ENCODE measurements at regions not wholly inside any gene's neighbourhood (a gene's known extent, or its start where the extent isn't known, plus 50 kb on each side); places are given as distances from the start of the nearest gene placed in this dataset.

DNA sequence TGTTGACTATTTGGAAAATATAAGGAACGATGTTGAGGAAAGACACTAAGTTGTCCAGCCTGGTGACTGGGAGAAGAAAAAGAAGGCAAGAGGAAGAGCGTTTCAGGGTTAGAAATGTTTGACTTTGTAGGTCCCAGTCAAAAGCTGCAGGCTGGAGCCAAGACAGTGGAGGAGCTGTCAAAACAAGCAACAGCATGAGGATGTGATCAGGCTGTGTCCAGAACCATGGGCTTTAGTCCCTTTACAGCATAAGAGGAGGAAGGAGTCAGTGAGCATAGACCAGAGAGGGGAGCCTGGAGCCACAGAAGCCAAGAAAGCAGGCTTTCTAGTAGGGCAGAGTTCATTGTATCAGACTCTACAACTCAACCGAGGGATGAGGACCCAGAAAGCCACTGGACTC, 658.5 kb downstream of the BNC2 start:
- ATAC-seq (ENCODE audit: insufficient number of reproducible peaks, low FRiP score, low read depth): no peak
- Histone ChIP-seq H3K4me1 (ENCODE audit: control insufficient read depth in 1 of 2, low read depth in 2 of 2) (peaks cover 9 to 32% of the 10 kb centered on the region in 2 donors), H3K27ac (no peak overlapping the region), H3K36me3 (no peaks in the 10 kb centered on the region), H3K4me3 (no peak overlapping the region), H3K9me3 (no peaks in the 10 kb centered on the region), H3K27me3 (replicated peaks; ENCODE audit: insufficient read depth) (no peaks in the 10 kb centered on the region)
- TF ChIP-seq, protein P1, sequence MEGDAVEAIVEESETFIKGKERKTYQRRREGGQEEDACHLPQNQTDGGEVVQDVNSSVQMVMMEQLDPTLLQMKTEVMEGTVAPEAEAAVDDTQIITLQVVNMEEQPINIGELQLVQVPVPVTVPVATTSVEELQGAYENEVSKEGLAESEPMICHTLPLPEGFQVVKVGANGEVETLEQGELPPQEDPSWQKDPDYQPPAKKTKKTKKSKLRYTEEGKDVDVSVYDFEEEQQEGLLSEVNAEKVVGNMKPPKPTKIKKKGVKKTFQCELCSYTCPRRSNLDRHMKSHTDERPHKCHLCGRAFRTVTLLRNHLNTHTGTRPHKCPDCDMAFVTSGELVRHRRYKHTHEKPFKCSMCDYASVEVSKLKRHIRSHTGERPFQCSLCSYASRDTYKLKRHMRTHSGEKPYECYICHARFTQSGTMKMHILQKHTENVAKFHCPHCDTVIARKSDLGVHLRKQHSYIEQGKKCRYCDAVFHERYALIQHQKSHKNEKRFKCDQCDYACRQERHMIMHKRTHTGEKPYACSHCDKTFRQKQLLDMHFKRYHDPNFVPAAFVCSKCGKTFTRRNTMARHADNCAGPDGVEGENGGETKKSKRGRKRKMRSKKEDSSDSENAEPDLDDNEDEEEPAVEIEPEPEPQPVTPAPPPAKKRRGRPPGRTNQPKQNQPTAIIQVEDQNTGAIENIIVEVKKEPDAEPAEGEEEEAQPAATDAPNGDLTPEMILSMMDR (IDR thresholded peaks at IDR 0.05): no peak
- no peak for DNase-seq (ENCODE audit: low spot score)

DNA sequence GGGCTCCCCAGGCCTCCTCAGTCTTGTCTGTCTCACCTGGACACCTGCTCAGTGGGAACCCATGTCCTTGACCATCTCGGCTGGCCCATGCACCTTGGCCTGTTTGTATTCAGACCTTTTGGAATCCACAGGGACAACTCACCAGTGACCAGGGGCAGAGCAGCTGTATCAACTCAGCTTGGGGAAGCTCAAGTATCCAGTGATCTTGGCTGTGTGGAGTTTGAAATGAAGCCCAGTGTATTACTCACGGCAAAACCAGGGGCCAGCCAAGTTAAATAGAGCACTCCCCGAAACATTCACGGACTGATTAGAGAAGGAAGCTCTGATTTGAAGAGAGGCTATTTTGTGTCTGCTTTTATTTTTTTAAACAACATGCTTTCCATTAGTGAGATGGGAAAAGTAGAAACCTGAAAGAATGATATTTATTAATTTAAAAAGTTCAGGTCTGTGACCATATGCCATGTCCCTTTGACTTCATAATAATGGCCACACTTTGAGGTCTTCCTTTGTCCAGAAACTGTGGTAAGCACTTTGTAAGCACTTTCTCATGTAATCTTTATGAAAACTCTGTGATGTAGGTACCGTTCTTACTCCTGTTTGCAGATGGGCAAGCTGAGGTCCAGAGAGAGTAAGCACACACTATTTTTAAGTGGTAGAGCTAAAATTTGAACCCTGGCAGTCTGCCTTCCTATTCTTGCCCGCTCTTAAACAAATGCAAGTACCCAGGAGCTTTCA, 656.5 kb downstream of the BNC2 start:
- TF ChIP-seq, protein P1 (IDR thresholded peaks at IDR 0.05): no peak
- Histone ChIP-seq H3K27ac (peak overlapping the region; percentile 21 to 52), H3K36me3 (no peaks in the 10 kb centered on the region), H3K27me3 (replicated peaks; ENCODE audit: insufficient read depth) (no peaks in the 10 kb centered on the region), H3K9me3 (no peaks in the 10 kb centered on the region), H3K4me3 (peak overlapping the region; percentile 61), H3K4me1 (ENCODE audit: control insufficient read depth in 1 of 2, low read depth in 2 of 2) (peaks cover 12 to 35% of the 10 kb centered on the region in 2 donors)
- ATAC-seq (ENCODE audit: insufficient number of reproducible peaks, low FRiP score, low read depth): peak; percentile 95
- peak; percentile 54 for DNase-seq (ENCODE audit: low spot score)

DNA sequence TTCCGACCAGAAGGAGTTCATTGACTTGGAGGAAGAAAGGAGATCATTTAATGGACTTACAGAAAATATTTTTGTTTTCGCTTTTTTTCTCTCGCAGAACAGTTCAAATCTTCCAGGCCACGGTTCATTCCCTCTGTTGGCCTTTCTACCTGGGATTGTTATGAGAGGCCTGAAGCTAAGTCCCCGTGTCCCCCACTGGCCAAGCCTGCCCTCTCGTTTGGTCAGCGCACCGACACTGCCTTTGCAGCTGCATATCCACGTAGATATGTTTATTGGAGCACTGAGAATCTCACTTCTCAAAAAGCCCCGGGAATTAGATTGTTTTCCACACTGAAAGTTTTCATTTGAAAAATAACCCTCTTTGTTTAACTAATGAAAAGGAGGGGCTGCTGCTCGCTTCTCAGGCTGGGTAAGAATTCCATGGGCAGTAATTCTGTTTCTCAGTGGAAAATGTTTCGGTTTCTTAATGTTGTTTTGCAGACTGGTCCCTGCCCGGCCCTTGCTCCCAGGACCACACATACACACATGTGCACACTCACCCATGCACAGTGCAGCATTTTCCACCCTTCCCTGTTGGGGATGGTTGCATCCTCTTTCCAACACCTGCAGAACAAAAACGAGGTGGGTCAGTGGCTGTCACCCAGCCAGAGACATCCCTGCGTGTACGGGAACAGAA, 655.7 kb downstream of the BNC2 start:
- H3K4me3 ChIP-seq: peak overlapping the region; percentile 61
- TF ChIP-seq, protein P1 (IDR thresholded peaks at IDR 0.05): no peak
- H3K27me3 ChIP-seq (replicated peaks; ENCODE audit: insufficient read depth): no peaks in the 10 kb centered on the region
- H3K9me3 ChIP-seq: no peaks in the 10 kb centered on the region
- DNase-seq (ENCODE audit: low spot score): no peak
- H3K27ac ChIP-seq: peak overlapping the region in 1 of 2 donors; percentile 21
- peaks cover 12 to 35% of the 10 kb centered on the region in 2 donors for H3K4me1 ChIP-seq (ENCODE audit: control insufficient read depth in 1 of 2, low read depth in 2 of 2)
- no peak for ATAC-seq (ENCODE audit: insufficient number of reproducible peaks, low FRiP score, low read depth)
- H3K36me3 ChIP-seq: no peaks in the 10 kb centered on the region

DNA sequence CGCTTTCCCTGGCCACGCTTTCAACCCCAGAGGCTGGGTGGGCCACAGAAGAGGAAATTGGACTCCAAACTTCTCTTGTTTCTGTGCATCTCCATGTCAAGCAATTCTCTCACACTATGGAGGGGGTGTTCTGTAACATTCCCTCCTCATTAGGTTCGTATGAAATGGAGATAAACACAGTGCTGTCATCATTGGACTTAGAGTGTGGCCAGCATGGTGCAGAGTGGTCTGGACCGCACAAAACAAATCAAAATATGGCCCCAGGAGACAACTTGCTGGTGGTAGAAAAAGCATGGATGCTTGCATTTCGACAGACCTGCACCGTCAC, 655.2 kb downstream of the BNC2 start:
- no peak for ATAC-seq (ENCODE audit: insufficient number of reproducible peaks, low FRiP score, low read depth)
- DNase-seq (ENCODE audit: low spot score): no peak
- no peaks in the 10 kb centered on the region for H3K9me3 ChIP-seq
- no peaks in the 10 kb centered on the region for H3K27me3 ChIP-seq (replicated peaks; ENCODE audit: insufficient read depth)
- H3K36me3 ChIP-seq: no peaks in the 10 kb centered on the region
- no peak overlapping the region for H3K27ac ChIP-seq
- TF ChIP-seq, protein P1 (IDR thresholded peaks at IDR 0.05): no peak
- peaks cover 12 to 35% of the 10 kb centered on the region in 2 donors for H3K4me1 ChIP-seq (ENCODE audit: control insufficient read depth in 1 of 2, low read depth in 2 of 2)
- H3K4me3 ChIP-seq: peak overlapping the region; percentile 61

DNA sequence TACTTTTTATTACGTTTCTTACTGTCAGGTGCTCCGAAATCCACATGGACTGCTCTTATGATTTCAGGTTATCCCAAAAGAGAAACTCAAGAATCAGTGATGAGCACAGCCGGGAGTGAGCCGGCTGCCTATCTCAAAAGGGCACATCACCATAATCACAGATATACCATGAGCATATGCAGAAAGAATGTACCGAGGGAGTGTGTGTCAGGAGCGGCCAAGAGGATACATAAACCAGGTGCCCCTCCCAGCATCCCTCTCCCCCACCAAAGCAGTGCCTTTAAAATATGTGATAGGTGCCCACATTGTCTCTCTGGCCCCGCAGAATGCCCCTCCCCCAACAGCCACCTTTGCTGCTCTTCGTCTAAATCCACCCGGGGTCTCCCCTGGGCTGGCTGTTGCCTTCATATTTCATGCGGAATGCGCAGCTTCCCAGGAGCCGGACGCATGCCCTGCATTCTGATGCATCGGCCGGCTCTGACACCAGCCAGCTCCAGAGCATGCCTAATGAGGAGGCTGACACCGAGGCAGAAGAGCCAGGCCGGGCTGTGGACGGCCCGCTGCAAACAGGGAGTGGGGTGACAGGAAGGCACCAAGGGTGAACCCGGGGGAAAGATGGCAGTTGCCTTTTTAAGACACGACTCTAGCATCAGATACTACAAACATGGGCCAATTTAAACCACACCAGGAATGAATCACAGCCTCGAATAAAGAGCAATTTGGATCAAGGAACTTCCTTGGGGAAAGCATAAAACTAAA, 652.3 kb downstream of the BNC2 start:
- Histone ChIP-seq H3K36me3 (no peaks in the 10 kb centered on the region), H3K4me3 (peak overlapping the region; percentile 39), H3K27me3 (replicated peaks; ENCODE audit: insufficient read depth) (no peaks in the 10 kb centered on the region), H3K27ac (no peak overlapping the region), H3K4me1 (ENCODE audit: control insufficient read depth in 1 of 2, low read depth in 2 of 2) (peaks cover 12 to 40% of the 10 kb centered on the region in 2 donors), H3K9me3 (no peaks in the 10 kb centered on the region)
- ATAC-seq (ENCODE audit: insufficient number of reproducible peaks, low FRiP score, low read depth) (no peak), DNase-seq (ENCODE audit: low spot score) (no peak)
- TF ChIP-seq, protein P1 (IDR thresholded peaks at IDR 0.05): no peak

All from thoracic aorta (tissue), 2 donors.